H9 (cell line): ENCODE measurements at regions not wholly inside any gene's neighbourhood (a gene's known extent, or its start where the extent isn't known, plus 50 kb on each side); places are given as distances from the start of the nearest gene placed in this dataset.

Experiments used
- DNase-seq: peaks from one replicate; pipeline ENCODE4 v3.0.0-alpha.2; 2017
- H2AFZ ChIP-seq: one replicate; pipeline ENCODE4 v1.6.1; 2013; ENCODE audit warnings: mild to moderate bottlenecking, low read length, control low read depth, moderate library complexity
- H2AK5ac ChIP-seq: 2 replicates; pipeline ENCODE4 v1.6.1; 2013; ENCODE audit warnings: low read length, control low read depth, mixed read lengths; ENCODE audit not compliant: insufficient read length
- H2BK120ac ChIP-seq: one replicate; pipeline ENCODE4 v1.6.1; 2013; ENCODE audit warnings: low read depth, mild to moderate bottlenecking, low read length, control low read depth, inconsistent platforms; ENCODE audit not compliant: poor library complexity, severe bottlenecking
- H2BK12ac ChIP-seq: 2 replicates; pipeline ENCODE4 v1.6.1; 2013; ENCODE audit warnings: low read length, control low read depth, mixed read lengths, low read depth; ENCODE audit not compliant: insufficient read length
- H2BK15ac ChIP-seq: 2 replicates; pipeline ENCODE4 v1.6.1; 2013; ENCODE audit warnings: low read depth, low read length, control low read depth
- H2BK20ac ChIP-seq: one replicate; pipeline ENCODE4 v1.6.1; 2013; ENCODE audit warnings: low read depth, mild to moderate bottlenecking, low read length, control low read depth, inconsistent platforms; ENCODE audit not compliant: poor library complexity, severe bottlenecking
- H2BK5ac ChIP-seq: 2 replicates; pipeline ENCODE4 v1.6.1; 2013; ENCODE audit warnings: low read length, control low read depth, mixed read lengths; ENCODE audit not compliant: insufficient read length
- H3K14ac ChIP-seq: 2 replicates; pipeline ENCODE4 v1.6.1; 2013; ENCODE audit warnings: low read length, control low read depth; ENCODE audit not compliant: insufficient read depth
- H3K18ac ChIP-seq: 2 replicates; pipeline ENCODE4 v1.6.1; 2013; ENCODE audit warnings: low read depth, mild to moderate bottlenecking, mixed read lengths, low read length, control low read depth; ENCODE audit not compliant: insufficient read length
- H3K23ac ChIP-seq: 2 replicates; pipeline ENCODE4 v1.6.1; 2013; ENCODE audit warnings: low read length, control low read depth, mixed read lengths, low read depth; ENCODE audit not compliant: insufficient read length
- H3K23me2 ChIP-seq: 2 replicates; pipeline ENCODE4 v1.6.1; 2013; ENCODE audit warnings: low read depth, mild to moderate bottlenecking, mixed read lengths, low read length, control low read depth; ENCODE audit not compliant: insufficient read length, poor library complexity, severe bottlenecking
- H3K27ac ChIP-seq: 2 replicates; pipeline ENCODE4 v1.5.1; 2013; ENCODE audit warnings: low read length, control low read depth, mixed read lengths, low read depth; ENCODE audit not compliant: insufficient read length
- H3K27me3 ChIP-seq: 2 replicates; pipeline ENCODE4 v1.6.1; 2013; ENCODE audit warnings: low read length, control low read depth, inconsistent platforms; ENCODE audit not compliant: insufficient read depth
- H3K4ac ChIP-seq: 2 replicates; pipeline ENCODE4 v1.6.1; 2013; ENCODE audit warnings: low read depth, mild to moderate bottlenecking, control low read depth, inconsistent platforms, low read length, moderate library complexity
- H3K4me1 ChIP-seq: 2 replicates; pipeline ENCODE4 v1.6.1; 2013; ENCODE audit warnings: low read length, control low read depth, inconsistent platforms; ENCODE audit not compliant: insufficient read depth
- H3K4me2 ChIP-seq: 2 replicates; pipeline ENCODE4 v1.6.1; 2013; ENCODE audit warnings: low read length, control low read depth, mixed read lengths; ENCODE audit not compliant: insufficient read length, insufficient read depth
- H3K56ac ChIP-seq: 2 replicates; pipeline ENCODE4 v1.6.1; 2013; ENCODE audit warnings: low read depth, mild to moderate bottlenecking, mixed read lengths, low read length, control low read depth; ENCODE audit not compliant: insufficient read length
- H3K79me1 ChIP-seq: 2 replicates; pipeline ENCODE4 v1.6.1; 2013; ENCODE audit warnings: low read depth, mild to moderate bottlenecking, moderate library complexity, low read length, control low read depth, inconsistent platforms; ENCODE audit not compliant: insufficient read depth, poor library complexity, severe bottlenecking
- H3K79me2 ChIP-seq: 2 replicates; pipeline ENCODE4 v1.6.1; 2013; ENCODE audit warnings: low read length, control low read depth, inconsistent platforms; ENCODE audit not compliant: insufficient read depth
- H3K9ac ChIP-seq: 2 replicates; pipeline ENCODE4 v1.6.1; 2013; ENCODE audit warnings: low read length, control low read depth, mixed read lengths; ENCODE audit not compliant: insufficient read length; ENCODE audit errors: extremely low read depth
- H3K9me3 ChIP-seq: one replicate; pipeline ENCODE4 v1.6.1; 2013; ENCODE audit warnings: low read depth, low read length, inconsistent platforms; ENCODE audit not compliant: control insufficient read depth
- H3T11ph ChIP-seq: one replicate; pipeline ENCODE4 v1.6.1; 2013; ENCODE audit warnings: mild to moderate bottlenecking, low read length, control low read depth, inconsistent platforms
- H4K20me1 ChIP-seq: one replicate; pipeline ENCODE4 v1.6.1; 2013; ENCODE audit not compliant: control insufficient read depth, insufficient read length, insufficient read depth
- H4K5ac ChIP-seq: 2 replicates; pipeline ENCODE4 v1.6.1; 2013; ENCODE audit warnings: low read depth, mild to moderate bottlenecking, mixed read lengths, low read length, control low read depth; ENCODE audit not compliant: insufficient read length
- H4K8ac ChIP-seq: replicated peaks from 2 replicates; pipeline ENCODE4 v1.6.1; 2013; ENCODE audit warnings: low read length, control low read depth, mixed read lengths, low read depth; ENCODE audit not compliant: insufficient read length
- H4K91ac ChIP-seq: 2 replicates; pipeline ENCODE4 v1.6.1; 2013; ENCODE audit warnings: low read depth, mild to moderate bottlenecking, moderate library complexity, mixed read lengths, low read length, control low read depth; ENCODE audit not compliant: insufficient read length
- H3K27ac Mint-ChIP-seq, 3 experiments: 2 replicates in 2 of 3; 3 replicates in 1 of 3; pipeline ENCODE4 v1.8.0; 2020 to 2021; ENCODE audit warnings: mixed read lengths in 3 of 3, mild to moderate bottlenecking in 1 of 3, moderate library complexity in 1 of 3
- H3K27me3 Mint-ChIP-seq: 2 replicates; pipeline ENCODE4 v1.8.0; 2021; ENCODE audit warnings: low read depth, mild to moderate bottlenecking, moderate library complexity, mixed read lengths
- H3K36me3 Mint-ChIP-seq, 3 experiments: 2 replicates in 2 of 3; 3 replicates in 1 of 3; pipeline ENCODE4 v1.8.0; 2020 to 2021; ENCODE audit warnings: low read depth in 3 of 3, mixed read lengths in 3 of 3; ENCODE audit not compliant: insufficient read depth in 1 of 3
- H3K4me1 Mint-ChIP-seq, 2 experiments: 2 replicates each; pipeline ENCODE4 v1.8.0; 2020; ENCODE audit warnings: mixed read lengths in 2 of 2
- H3K4me3 Mint-ChIP-seq, 2 experiments: 2 replicates in 1 of 2; 3 replicates in 1 of 2; pipeline ENCODE4 v1.8.0; 2020 to 2021; ENCODE audit warnings: mild to moderate bottlenecking in 2 of 2, mixed read lengths in 2 of 2, moderate library complexity in 1 of 2
- H3K9me3 Mint-ChIP-seq, 2 experiments: 2 replicates in 1 of 2; 3 replicates in 1 of 2; pipeline ENCODE4 v1.8.0; 2020; ENCODE audit warnings: mild to moderate bottlenecking in 2 of 2, mixed read lengths in 2 of 2, moderate library complexity in 1 of 2
- WGBS: extraction: QIAGEN DNeasy Blood & Tissue Kit; methylation state at CpG from one replicate; pipeline ENCODE4 v1.1.7; 2013; ENCODE audit warnings: missing lambda C conversion rate, low lambda C conversion rate, mixed read lengths; ENCODE audit not compliant: insufficient read length; ENCODE audit errors: extremely low coverage; 5-methylcytosine and 5-hydroxymethylcytosine counted together
- TF ChIP-seq, protein P1 (sequence below): fragments of 200-600 bp; sonication (generic); conservative IDR thresholded peaks from 3 replicates; pipeline ENCODE4 v1.8.0; 2021; ENCODE audit warnings: antibody characterized with exemption, mild to moderate bottlenecking

DNA sequence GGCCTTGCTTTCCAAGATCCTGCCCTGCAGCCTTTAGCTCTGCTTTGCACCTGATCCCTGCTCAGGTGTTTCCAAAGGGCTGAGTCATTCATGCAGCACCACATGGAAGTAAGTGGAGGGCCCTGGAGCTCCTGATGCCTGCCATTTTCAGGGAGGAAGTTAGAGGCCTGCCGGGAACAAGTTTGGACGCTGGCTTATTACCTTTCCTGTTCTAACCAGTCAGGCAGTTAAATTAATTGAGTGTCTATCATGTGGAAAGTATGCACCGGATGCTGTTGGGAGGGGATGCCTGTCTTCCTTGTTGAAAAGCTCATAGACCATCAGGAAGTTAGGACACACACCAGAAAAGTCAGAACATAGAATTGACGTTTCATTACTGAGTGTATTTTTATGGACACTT lies 73.7 kb upstream of the PLET1 start:
- no peak overlapping the region for H3T11ph ChIP-seq
- H2BK120ac ChIP-seq, result no peak overlapping the region
- Mint-ChIP-seq H3K4me1 (no peaks in the 10 kb centered on the region), H3K9me3 (peaks cover 5 to 6% of the 10 kb centered on the region in 2 experiments; a peak in 4 of 5 replicates), H3K27ac (no peak overlapping the region), H3K4me3 (no peak overlapping the region), H3K27me3 (peaks cover 10% of the 10 kb centered on the region), H3K36me3 (peaks cover 0 to 7% (median 0%) of the 10 kb centered on the region in 3 experiments; a peak in 3 of 7 replicates)
- no peak overlapping the region for H3K23ac ChIP-seq
- no peak overlapping the region for H3K4ac ChIP-seq
- no peak overlapping the region for H4K8ac ChIP-seq
- H3K4me2 ChIP-seq, result no peak overlapping the region
- H2BK20ac ChIP-seq, result no peak overlapping the region
- H3K79me1 ChIP-seq, result no peaks in the 10 kb centered on the region
- H3K23me2 ChIP-seq, result no peaks in the 10 kb centered on the region
- no peak overlapping the region for H3K9ac ChIP-seq
- no peak overlapping the region for H3K27ac ChIP-seq
- no peak overlapping the region for H3K56ac ChIP-seq
- no peak overlapping the region for H2BK5ac ChIP-seq
- H3K9me3 ChIP-seq, result no peaks in the 10 kb centered on the region
- WGBS, result no CpG with 5 or more reads among the region's 4 CpGs
- no peak overlapping the region for H4K5ac ChIP-seq
- H2AK5ac ChIP-seq, result no peak overlapping the region
- no peak overlapping the region for H3K18ac ChIP-seq
- H3K79me2 ChIP-seq, result no peaks in the 10 kb centered on the region
- DNase-seq, result no peak
- TF ChIP-seq, protein P1, sequence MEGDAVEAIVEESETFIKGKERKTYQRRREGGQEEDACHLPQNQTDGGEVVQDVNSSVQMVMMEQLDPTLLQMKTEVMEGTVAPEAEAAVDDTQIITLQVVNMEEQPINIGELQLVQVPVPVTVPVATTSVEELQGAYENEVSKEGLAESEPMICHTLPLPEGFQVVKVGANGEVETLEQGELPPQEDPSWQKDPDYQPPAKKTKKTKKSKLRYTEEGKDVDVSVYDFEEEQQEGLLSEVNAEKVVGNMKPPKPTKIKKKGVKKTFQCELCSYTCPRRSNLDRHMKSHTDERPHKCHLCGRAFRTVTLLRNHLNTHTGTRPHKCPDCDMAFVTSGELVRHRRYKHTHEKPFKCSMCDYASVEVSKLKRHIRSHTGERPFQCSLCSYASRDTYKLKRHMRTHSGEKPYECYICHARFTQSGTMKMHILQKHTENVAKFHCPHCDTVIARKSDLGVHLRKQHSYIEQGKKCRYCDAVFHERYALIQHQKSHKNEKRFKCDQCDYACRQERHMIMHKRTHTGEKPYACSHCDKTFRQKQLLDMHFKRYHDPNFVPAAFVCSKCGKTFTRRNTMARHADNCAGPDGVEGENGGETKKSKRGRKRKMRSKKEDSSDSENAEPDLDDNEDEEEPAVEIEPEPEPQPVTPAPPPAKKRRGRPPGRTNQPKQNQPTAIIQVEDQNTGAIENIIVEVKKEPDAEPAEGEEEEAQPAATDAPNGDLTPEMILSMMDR, result no peak
- H3K14ac ChIP-seq, result no peak overlapping the region; the same call in 1 of the 2 replicates
- no peak overlapping the region for H2BK12ac ChIP-seq
- peaks cover 2% of the 10 kb centered on the region for H4K20me1 ChIP-seq
- H3K27me3 ChIP-seq, result no peaks in the 10 kb centered on the region
- no peak overlapping the region for H2AFZ ChIP-seq
- no peaks in the 10 kb centered on the region for H3K4me1 ChIP-seq
- no peak overlapping the region for H4K91ac ChIP-seq
- no peak overlapping the region for H2BK15ac ChIP-seq
